Suppressor macrophage treated with lipopolysaccharide for 1 hour (primary cell): ENCODE measurements at regions not wholly inside any gene's neighbourhood (a gene's known extent, or its start where the extent isn't known, plus 50 kb on each side); places are given as distances from the start of the nearest gene placed in this dataset.

Experiments
- DNase-seq, 3 donors: peaks; one replicate each; pipeline ENCODE4 v3.0.0-alpha.2; 2020 to 2022

DNA sequence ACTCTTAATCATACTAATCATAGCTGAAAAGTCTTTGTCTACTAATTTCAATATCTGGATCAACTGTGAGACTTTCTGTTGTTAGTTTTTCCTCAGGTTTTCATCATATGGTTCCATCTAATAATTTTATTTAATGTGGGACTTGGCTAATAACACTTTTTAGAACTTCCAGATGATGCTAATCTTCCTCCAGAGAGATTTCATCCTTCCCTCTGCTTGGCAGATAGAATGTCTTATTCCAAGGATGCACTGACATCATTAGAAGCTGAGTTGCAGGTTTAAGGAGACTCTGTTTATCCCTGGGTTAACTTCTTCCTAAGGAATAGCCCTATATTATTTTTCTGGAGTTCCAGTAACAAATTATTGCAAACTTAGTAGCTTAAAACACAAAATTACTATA lies 325.6 kb downstream of the COG6 start:
- no peak for DNase-seq

DNA sequence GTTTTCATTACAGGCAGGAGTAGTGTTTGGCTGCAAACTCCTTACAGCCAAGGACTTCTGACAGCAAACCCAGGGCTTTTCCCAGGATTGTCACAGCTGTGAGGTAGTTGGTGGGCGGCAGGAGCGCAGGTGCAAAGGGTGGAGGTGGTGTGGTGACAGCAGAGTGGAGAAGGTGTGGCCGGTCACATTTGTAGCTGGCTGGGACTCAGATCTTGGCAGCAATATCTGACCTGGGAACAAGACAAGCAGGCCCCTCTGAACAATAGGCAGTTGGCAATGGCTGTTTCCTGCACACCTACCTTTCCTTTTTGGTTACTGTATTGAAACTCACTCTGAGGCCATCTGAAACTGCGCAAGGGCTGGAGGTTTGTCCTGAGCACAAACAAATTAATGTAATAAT lies 327.3 kb downstream of the COG6 start:
- no peak for DNase-seq

DNA sequence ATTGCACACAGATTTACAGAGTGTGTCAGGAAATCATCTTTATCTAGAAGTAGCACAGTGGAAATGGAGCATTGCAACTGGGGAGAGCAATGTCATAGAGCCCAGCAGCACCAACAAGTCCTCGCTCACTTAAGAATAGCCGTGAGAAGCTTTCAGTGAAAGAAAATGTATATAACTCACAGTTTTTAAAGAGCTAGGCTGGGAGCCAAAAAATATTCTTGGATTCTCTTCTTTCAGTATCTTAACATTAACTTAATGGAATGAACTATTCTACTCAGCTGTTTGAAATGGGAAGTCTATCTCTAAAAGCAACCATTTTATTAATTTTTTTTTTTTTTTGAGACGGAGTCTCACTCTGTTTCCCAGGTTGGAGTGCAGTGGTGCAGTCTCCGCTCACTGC lies 329.6 kb downstream of the COG6 start:
- DNase-seq, result no peak

DNA sequence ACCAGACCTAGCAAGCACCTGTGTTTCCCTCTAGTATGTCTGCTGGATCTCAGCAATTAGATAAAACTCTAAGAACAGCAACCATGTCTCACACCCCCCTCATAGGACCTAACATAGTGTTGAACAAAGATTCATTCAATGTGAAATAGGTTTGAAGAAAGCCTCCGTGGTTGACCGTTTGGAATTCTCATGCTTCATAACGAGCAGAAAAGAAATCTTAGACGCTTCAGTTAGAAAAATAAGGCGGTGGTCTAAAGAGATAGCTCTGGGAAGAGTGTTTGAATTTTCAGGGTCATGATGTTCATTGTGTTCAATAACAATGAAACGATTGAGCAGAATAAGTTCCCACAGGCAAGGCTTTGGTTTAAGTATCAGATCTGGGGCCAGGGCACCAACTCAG lies 332.9 kb downstream of the COG6 start:
- no peak for DNase-seq

DNA sequence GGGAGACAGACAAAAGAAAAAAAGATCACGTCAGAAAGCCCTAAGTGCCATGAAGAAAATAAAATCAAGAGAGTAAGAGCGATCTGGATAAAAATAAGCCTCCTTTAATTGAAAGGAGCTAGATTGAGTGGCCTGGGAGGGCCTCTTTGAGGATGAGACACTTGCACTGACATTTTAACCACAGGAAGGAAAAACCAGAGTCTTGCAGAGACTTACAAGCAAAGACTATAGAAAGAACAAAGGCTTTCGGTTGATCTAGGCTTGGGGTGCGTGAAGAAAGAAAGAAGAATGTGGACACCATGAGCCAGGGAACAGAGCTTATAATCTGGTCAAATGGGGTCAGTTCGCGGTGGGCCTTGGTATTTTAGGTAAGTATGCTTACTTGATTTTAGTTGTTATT lies 342.7 kb downstream of the COG6 start:
- DNase-seq, result no peak

DNA sequence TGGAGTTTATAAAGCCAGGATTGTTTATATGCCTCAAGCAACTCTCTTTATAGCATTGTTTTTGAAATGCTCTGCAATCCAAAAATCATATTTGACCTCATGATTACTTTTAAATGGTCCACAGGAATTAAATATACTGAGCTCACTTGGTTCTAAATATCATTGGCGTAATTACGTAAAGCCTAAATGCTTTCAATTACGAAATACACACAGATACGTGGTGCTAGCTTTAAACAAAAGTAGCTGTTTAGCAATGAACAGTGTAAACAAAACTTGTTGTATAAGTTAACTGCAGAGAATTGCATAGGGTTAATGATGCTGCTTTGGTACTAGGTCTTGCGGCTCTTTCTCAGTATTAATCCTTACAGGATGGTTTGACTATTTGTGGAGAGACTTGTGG lies 346.6 kb downstream of the COG6 start:
- DNase-seq, result no peak

DNA sequence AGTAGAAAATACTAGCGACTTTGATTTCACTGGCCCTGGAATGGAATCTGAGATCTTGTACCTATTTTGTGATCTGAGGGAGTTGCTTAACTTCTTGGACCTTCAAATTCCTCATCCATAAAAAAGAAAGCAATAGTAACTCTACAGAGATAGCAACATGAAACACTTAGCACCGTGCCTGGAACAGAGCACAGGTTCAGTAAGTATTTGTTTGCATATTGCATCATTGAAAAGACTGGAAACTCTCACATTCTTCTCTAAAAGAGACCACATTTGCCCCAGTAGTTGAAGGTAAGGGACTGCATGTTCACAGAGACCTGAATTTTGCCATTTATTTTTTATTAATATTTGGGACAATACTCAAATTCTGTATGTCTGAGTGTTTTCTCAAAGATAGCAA lies 358.1 kb downstream of the COG6 start:
- no peak for DNase-seq

DNA sequence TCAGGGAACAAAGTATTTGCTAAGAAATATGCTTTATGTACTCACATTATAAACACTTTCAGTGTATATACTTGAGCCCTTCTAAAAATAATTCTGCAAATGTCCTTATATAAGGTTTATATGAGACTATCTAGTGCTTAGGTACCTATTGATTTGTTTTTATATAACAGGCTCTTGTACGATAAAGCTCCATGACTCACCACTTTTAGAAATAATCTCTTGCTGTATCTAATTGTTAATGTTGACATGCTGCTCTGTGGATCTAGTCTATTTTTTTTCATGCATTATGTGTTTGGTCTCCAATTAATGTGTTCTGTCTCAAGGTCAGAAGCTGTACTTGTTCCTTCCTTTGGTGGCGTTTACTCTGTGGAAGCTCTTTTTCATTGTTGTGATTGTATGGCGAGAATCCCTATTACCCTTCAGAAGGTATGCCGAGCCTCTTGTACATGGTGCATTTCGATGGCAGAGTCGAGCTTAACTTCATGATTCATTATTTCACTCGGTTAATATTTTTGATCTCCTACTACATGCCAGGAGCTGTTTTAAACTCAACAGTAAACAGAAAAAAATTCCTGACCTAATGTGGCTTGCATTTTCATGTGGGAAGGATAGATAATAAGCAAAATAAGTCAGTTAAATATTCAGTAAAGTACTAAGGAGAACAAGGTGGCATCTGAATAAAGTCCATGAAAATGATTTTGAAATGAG lies 361.6 kb downstream of the COG6 start:
- no peak for DNase-seq

DNA sequence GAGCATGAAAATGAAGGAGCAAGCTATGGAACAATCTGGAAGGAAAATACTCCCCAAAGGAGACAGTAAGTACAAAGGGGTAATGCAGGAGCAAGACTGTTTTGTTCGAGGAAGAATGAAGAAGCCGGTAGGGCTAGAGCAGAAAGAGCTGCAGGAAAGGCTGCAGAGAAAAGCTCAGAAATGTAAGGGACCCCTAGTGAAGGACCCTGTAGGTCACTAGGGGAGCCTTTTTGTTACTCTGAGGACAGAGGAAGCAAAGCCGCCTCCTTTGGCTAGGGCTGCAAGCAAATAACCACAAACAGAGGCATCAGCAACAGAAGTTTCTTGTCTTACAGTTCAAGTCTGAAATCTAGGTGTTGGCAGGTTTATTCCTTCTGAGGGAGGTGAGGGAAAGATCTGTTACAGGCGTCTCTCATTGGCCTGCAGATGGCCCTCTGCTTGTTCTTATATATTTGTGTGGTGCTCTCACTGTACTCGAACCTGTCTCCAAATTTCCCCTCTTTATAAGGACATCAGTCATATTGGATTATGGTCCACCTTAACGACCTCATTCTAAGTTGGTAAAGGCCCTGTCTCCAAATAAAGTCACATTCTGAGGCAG lies 362.3 kb downstream of the COG6 start:
- no peak for DNase-seq

DNA sequence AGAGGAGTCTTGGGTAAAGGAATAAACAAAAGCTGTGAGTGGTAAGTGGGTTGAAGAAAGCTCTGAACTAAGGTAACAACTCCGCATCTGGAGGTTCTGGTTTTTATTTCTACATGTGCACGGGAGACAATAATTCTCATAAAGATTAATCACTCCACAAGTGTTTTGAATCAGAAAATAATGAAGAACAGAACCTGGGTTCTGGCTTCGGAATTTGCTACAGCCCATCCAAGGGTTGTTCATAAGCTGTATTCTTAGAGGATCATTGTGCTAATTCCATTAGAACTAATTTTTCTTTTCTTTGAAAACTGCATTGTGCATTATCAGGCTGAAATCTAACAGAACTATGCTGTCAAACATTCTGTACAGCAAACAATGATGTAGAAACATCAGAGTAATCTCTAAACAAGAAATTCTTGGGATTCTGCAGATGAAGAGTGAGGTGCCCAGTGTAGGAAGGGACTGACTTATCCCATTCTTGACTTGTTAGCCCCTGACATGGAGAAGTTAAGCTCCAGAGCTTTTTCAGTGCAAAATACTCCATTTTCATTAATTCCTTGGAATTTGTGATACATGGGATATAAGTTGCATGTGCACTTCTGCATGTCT lies 368.2 kb downstream of the COG6 start:
- DNase-seq, result no peak

DNA sequence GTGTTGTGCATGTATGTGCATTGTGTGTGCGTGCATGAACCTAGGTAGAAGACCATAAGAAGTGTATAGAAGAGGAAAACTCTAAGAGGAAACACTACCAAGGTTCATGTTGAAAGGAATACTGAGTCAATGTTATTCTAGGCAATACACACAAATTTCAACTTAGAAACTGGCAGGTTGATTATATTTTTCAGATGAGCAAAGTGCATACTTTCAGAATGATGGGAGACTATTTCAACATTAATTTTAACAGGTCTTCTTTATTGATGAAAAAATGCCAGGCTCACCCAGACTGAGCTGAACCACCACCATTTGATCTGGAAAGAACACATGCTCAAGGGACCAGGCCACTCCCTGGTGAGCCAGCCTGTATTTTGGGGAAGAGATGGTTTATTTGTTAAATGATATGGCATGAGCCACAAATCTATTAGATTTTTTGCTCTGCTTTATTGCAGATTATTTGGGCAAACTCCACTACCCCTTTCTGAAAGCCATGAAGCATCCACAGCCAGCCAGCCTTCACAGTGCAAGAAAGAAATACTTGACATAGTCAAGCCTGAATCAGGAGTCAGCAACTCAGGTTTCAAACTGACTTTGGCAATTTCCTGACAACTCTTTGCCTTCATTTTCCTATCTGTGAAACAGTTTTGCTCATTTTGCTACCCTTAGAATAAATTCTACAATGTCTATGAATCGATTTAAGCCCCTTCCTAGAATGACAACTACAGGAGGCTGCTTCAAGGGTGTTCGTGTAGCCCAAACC lies 368.9 kb downstream of the COG6 start:
- no peak for DNase-seq

DNA sequence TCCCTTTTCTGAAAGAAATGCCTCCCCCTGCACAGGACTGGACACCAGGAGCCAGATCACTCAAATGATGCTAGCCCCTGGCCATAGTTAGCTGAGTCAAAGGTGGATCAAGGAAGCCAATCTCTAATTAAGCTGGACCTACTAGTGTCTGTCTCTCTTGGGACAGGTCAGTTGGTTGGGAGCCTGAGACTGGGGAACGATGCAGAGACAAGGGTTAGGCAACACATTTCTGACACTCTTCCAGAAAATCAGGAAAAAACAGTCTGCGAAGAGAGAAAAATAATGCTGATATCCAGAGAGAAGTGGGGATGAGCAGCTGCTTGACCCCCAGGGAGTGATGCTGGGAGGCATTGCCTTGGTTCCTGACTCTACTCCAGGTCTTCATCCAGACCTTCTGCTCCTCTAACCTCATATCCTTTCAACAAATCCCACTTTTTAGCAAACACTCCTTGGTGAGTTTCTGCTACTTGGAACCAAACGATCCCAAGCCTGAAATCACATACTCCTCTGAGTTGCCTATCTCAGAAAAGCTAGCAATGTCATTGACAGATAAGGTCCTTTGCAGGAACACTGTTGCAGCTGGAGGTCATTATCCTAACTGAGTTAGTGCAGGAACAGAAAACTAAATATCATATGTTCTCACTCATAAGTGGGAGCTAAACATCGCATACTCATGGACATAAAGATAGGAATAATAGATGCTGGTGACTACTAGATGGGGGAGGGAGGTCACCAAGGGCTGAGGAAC lies 369.7 kb downstream of the COG6 start:
- no peak for DNase-seq

DNA sequence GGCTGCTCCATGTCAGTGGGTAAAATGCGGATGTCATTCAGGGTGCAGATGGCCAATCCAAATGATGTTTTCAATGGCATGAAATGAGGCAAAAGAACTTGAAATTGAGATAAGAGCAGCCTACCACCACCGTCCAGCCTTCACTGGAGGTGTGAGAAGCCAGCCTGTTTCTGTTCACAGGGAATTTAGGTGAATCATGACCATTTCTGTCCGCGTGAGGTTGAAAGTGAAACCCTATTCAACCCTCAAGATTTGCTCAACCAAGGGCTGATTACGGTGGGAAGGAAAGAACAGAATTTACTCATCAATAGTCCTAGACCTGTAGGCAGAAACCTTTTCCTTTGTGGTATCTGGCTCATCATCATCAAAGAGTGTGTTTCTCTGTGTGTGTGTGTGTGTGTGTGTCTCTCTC lies 370.7 kb downstream of the COG6 start:
- peak; percentile 3 to 28 (median 8) for DNase-seq

DNA sequence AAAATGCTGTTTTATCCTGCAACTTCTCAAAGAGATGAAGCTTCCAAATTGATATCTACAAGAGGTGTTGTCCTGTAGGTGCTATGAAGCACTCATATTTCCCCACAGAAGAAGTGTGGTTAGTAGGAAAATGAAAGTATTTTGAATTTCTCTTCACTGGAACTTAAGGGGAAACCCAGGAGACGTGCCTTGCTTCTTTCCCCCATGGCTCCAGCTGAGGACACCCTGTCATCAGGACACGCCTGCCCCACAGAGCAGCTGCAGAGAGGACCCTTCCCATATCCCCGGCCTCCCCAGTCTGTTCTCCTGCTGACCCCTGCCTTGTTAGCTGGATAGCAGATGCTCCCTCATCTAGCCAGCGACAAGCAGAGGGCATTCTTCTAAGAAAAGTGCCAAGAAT lies 371.3 kb downstream of the COG6 start:
- DNase-seq, result peak in 1 of 3 donors; percentile 6

DNA sequence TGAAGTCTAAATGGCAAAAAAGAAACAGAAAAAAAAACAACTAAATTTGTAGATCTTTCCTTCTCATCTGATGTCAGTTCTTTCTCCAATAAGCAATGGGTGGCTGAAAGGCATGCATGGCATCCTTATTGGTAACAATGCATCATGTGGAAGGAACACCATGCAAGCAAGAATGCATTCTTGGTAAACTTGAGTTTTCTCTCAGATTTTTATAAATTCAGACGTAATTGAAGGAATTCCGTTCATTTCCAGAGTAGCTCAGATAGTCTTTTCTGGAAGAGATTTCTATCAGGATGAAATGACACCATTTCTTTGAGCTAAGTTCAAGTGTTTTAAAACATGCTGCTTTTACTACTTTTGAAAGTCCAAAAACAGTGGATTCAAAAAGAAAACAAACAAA lies 373.0 kb downstream of the COG6 start:
- no peak for DNase-seq

DNA sequence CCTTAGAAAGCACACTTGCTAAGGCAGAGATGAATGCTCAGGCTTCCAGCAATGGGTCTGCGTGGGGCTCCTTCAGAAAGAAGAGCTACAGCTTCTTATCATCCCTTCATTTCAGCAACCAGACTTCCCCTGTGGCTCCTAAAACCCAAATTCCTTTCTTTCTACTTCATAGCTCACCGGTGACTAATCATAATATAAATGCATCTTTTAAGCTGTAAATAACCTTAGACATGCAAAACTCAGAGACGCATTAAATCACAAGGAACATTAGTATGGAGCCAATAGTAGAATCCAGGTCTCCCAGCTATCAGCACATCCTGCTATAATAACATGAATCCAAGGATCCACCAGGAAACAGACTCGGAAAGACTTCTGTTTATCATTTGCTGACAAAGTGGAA lies 375.6 kb downstream of the COG6 start:
- DNase-seq, result no peak

DNA sequence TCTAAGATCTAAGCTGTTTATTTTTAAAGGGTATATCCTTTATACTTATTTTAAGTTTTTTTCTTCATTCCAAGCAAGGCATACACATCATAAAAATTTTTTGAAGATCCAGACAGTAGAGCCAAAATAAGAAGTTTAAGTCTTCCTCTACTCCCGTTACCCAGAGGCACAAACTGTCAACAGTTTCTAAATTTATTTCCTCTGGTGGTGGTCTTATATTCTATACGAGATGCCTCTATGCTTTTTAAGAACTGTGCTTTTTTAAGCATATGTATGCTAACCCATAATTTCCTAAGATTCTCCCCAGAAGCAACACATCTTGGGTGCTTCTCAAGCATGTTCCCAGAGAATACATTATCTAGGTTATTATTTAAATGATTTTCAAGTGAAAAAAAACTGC lies 383.6 kb downstream of the COG6 start:
- no peak for DNase-seq

DNA sequence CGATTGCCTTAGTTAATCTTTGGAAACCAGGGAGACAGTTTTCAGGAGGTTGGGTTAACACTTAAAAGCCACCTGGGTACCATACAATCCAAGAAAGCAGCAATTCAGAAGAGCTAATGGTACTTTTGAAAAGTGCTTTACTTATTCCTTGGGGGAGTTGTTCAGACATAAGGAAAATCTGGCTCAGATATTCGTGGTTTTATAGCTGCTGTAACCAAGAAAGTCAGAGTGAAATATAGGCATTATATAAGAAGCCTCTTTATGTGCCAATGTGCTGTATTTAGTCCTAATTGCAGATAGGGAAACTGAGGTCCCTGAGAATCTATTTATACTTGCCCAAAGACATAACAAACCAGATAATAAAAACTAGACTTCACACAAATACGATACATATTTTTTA lies 387.5 kb downstream of the COG6 start:
- DNase-seq, result no peak

DNA sequence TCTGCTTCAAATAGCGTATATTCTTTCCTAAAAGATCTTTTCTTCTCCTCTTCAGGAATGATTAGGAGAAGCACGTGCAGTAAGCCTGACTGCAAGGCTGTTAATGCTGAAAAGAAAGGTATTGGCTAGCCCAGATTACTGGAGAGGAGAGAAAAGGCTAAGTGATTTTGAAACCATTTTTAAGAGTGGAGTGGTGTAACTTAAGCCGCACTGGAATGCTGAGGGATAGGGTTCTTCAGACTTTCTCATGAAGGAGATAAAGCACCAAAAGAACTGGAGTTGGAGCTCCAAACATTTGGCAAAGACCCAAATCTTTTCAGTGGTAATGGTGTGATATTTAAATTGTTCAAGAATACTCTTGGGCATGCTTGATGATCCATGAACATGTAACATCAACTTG lies 388.3 kb downstream of the COG6 start:
- DNase-seq, result no peak

DNA sequence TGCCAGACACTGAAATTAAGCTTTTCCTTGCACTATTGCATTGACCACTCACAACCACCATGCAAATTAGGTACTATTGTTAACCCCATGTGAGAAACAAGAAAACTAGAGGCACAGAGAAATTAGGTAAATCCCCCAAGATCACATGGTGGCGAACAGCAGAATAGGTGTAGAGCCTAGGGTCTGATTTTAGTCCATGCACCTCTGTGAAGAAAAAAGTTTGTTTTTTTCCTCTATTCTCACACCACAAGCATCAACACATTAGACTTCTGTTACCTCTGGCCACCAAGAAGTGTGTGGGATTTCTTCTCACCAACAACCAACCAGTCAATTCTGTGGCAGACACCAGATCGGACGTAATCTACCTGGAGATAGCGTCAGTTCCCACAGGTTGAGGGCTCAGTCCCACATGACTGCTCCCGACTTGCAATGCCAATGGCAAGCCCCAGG lies 391.9 kb downstream of the COG6 start:
- no peak for DNase-seq

DNA sequence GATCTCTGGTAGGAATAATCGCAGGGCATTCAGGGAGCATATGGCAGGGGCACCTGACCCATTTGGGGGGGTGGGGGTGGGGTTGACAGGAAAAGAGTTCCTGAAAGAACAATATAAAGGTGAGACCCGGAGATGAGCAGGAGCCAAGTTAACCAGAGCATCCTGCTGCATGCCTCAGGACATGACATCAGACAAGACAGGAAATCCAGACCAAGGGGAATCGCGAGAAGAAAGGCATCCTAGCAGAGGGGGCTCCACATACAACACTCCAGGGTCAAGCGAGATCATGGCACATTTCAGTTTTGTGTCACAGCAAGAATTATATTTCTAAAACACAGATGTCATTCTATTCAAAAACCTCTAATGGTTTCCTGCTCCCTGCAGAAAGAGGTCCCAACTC lies 393.1 kb downstream of the COG6 start:
- no peak for DNase-seq

DNA sequence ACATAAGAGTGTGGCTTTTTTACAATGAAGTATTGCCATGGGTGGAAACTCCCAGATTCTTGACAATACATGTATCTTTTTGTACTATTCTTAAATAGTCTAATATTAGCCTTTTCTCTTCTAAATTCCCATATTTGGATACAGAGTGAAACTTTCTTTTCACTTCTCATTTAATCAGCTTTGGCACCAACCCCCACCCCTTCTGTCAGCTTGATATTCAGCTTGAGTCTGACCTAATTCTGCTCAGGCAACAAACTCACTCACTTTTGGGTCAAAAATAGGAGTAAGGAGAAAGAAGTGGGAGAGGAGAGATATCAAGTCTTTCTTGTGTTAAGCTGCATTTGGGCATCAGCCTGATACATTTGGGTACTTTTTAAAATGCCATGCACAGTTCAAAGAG lies 397.5 kb downstream of the COG6 start:
- no peak for DNase-seq

DNA sequence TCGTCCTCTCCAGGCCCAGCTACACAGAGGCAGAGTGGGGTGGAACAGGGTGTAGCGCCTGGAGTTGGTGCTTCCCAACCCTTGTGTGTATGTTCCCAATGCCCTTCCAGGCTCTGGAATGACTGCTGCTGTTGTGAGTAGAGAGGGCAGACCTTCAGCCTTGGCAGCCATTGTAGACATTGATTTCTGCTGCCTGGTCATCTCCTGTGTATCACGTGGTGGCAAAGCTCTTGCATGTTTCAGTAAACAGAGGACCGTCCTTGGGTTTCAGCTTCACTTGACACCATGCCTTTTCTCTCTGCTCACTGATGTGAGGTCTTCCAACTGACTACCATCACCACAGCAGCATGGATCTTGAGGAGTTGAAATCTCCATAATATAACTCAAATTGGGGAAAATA lies 397.9 kb downstream of the COG6 start:
- DNase-seq, result no peak
